Activated CD4-positive, alpha-beta T cell treated with anti-CD3 and anti-CD28 coated beads for 24 hours (primary cell): ENCODE measurements at regions not wholly inside any gene's neighbourhood (a gene's known extent, or its start where the extent isn't known, plus 50 kb on each side); places are given as distances from the start of the nearest gene placed in this dataset.
"Not testable (repeated sequence)": the region's sequence is repeated elsewhere in the genome, so short reads cannot be mapped to it uniquely, and the experiment has no call there.

Experiments
- DNase-seq, 2 donors: peaks; one replicate each; pipeline ENCODE4 v3.0.0-alpha.2; 2020; ENCODE audit warnings: low read depth in 2 of 2

DNA sequence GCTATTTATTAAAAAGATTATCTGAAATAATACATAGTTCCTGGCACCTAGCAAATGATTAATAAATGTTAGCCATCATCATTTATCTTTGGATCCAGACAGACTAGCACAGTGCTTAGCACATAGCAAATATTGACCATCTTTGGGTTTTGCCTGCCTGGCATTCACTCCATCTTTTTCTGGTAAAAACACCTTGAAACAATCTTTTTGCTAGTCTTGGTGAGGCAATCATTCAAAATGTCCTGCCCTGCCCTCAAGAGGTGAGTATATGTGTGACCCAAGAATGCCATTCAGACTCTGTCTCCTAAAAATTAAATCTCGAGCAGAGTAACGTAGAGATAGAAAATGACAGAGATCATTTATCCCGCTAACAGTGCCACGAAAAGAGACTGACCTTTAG is 78.3 kb upstream of the ZNF280D start:
- no peak for DNase-seq

- DNase-seq, result no peak
Observed at GRCh38 chr15:56808160-56808559, 74.9 kb upstream of the ZNF280D start.

DNA sequence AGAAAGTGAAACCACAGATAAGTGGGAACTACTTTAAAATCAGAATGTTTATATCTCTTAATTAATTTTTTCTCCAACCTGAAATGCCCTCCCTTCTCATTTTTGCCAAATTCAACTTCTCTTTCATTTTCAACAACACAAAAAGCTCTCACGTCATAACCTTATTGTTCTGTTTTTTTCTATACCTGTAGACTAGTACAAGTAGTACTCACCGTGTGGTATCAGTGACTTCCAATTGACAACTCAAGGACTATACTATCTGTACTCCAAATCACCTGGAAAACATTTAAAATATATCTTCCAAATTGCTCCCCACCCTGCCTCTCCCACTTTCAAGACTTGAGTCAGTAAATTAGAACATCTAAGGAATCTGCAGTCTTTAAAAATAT is 72.8 kb upstream of the ZNF280D start:
- no peak for DNase-seq

- DNase-seq, result no peak
Observed at GRCh38 chr15:56805466-56806147, 72.3 kb upstream of the ZNF280D start.

GRCh38 chr15:56804938-56805337 is 71.6 kb upstream of the ZNF280D start:
- DNase-seq, result no peak

DNA sequence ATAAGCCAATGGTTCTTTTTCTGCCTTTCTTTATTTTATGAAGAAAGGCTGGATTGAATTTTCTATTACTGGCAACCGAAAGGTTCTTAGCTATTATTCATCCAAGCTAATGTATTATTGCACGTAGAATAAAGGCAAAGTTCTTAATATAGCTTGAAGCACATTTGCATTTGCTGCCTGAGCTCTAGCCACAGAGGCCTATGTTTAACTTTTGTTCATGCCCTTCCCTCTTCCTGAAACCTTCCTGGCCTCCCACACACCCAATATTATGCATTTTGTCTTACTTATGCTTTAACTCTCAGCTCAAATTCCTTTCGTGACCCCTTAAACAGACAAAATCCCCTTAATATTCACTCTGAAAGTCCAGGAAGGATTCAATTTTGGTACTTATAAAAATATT is 71.0 kb upstream of the ZNF280D start:
- no peak for DNase-seq

DNA sequence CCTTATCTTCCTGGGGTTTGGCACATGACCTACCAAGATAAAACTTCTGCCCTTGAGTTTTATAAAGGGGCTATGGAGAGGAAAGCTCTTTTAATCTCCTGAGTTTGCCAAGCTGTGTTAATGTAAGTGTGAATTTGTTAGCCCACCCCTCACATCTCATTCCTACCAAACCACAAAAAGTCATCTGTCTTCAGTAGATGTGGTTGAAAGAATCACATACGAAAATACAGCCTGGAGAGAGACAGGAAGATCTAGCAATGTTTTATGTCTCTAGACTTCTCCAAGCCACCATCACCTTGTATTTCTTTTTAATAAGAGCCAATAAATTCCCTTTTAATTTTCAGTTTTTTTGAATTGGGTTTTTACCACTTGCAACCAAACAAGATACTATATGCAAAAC is 68.9 kb upstream of the ZNF280D start:
- DNase-seq, result no peak

DNA sequence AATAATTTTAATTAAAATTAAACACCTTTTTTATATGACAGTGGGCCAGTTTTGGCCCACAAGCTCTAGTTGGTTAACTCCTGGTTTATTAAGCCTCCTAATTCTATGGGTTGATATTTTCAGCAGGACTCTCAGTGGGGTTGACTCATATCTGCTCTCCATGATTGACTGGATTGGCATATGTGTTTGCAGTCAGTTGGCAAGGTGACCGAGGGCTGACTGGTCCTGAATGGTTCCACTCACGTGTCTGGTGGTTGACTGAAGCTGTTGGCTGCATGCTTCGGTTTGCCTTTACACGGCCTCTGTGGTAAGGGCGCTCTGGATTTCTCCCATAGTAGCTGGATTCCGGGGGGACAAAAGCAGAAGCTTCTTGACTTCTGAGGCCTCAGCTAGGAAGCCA is 65.3 kb upstream of the ZNF280D start:
- peak in 1 of 2 donors; percentile 3 for DNase-seq

GRCh38 chr15:56797720-56798275 is 64.5 kb upstream of the ZNF280D start:
- DNase-seq, result no peak

DNA sequence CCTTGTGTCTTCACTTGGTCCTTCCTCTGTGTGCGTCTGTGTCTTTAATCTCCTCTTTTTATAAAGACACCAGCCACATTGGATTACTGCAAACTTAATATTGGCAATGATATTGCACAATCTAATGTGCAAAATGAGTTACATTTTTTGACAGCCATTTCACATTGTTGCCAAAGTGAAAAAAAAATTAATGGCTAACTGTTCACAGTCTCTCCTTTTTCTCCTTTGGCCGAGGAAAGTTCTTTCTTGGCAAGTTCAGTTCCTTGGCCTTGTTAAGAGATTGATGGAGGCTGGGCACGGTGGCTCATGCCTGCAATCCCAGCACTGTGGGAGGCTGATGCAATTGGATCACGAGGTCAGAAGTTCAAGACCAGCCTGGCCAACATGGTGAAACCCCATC is 62.2 kb upstream of the ZNF280D start:
- no peak for DNase-seq

DNA sequence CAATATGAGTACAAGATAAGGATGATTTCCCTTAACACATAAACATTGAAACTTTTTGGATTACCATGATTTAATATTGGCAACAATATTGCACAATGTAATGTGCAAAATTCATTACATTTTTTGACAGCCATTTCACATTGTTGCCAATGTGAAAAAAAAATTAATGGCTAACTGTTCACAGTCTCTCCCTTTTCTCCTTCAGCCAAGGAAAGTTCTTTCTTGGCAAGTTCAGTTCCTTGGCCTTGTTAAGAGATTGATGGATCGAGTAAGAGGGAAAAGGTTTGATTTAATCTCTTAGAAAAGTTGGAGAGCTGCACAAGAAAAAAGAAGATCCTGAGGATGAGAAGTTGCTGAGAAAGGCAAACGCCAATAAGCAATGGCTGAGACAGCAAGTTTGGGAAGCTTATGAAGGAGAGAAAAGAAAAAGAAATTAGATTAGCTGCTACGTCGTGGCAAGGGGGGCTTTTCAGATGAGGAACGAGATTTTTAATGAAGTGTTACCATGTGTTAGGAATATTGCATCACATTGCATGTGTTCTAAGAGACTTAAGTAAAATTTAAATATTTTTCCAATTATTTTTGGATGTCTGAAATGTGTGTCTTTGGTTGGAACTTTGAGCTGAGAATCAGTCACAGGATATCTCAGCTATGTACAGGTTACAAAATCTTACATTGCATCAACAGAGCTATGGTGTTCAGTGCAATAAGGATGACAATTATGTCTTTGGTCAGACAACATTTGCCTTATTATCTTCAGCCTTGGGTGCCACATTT is 61.4 kb upstream of the ZNF280D start:
- no peak for DNase-seq

DNA sequence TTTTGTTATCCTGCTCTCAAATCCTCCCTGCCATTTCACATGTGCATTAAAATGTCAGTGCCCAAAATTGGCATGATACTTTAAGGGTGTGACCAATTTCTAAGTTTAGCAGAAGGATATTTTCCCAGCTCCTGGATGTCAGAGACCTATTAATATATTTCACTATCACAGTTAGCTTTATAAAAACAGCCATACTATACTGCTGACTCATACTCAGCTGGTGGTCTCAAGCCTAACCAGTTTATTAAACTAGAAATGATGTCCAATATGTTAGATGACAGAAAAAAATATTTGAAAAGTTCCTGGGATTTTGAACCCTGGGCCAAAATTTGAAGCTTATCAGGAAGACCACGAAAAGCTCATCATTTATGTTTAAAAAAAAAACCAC is 60.9 kb upstream of the ZNF280D start:
- DNase-seq, result no peak

DNA sequence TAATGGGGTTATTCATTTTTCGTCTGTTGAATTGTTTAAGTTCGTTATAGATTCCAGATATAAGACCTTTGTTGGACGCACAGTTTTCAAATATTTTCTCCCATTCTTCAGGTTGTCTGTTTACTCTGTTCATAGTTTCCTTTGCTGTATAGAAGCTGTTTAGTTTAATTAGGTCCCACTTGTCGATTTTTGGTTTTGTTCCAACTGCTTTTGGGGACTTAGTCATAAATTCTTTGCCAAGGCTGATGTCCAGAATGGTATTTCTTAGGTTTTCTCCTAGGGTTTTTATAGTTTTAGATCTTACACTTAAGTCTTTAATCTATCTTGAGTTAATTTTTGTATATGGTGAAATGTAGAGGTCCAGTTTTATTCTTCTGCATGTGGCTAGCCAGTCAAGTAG is 58.9 kb upstream of the ZNF280D start:
- no peak for DNase-seq

GRCh38 chr15:56791521-56791920 is 58.2 kb upstream of the ZNF280D start:
- not testable (repeated sequence) for DNase-seq

GRCh38 chr15:56788359-56788758 is 55.0 kb upstream of the ZNF280D start:
- no peak for DNase-seq

DNA sequence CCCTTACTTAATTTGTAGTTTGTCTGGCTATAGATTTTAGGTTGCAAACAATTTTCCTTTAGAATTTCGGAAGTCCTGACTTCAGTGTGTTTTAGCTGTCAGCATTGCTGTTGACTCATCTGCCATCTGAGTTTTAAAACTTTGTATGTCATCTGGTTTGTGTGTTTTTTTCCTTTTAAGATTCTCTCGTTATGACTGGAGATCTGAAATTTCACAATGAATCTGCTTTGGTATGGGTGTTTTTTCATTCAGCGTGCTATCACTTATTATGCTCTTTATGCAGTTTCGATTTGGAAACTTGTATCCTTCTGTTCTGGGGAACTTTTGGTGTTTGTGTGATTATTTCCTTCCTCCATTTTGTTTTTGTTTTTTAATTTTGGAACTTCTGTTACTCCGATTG is 53.7 kb upstream of the ZNF280D start:
- no peak for DNase-seq

GRCh38 chr15:56783857-56784661 is 50.8 kb upstream of the ZNF280D start:
- no peak for DNase-seq

GRCh38 chr15:56783156-56783856 is 50.0 kb upstream of the ZNF280D start:
- DNase-seq, result no peak
